8988T (cell line): ENCODE measurements at regions not wholly inside any gene's neighbourhood (a gene's known extent, or its start where the extent isn't known, plus 50 kb on each side); places are given as distances from the start of the nearest gene placed in this dataset.

ENCODE experiments used
- DNase-seq: peaks from one replicate; pipeline ENCODE4 v3.0.0; 2011

DNA sequence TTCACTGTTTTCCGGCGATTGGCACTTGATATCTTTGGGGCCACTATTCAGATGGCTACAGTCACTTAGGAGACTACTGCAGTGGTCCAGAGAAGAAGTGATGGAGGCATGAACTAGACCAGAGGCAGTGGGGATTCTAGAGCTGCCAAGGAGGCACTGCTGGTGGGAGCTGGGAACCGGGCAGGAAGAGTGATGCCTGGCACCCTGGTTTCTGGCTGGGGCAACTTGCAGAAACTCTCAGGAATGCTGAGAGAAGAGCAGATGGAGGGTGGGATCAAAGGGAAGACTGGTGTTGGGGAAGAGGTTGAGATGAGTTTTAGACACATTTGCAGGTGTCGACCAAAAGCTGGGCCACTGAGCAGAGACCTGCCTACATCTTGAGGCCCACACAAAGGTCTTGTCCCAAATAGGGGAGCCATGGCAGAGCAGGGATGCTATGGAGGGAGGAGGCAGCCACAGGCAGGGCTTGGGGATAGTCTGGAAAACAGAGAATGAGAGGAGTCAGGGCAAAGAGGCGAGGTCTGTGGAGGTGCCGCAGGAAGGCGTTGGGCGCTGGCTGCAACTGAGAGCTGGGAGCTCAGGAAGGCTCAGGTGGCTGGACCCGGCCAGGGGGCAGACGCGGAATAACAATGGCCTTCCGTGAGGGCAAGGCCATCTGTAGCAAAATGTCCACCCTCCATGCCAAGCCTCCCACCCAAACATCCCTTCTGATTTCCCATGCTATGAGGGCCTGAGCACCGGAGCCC lies 118.9 kb downstream of the TOMM20 start:
- DNase-seq: no peak

DNA sequence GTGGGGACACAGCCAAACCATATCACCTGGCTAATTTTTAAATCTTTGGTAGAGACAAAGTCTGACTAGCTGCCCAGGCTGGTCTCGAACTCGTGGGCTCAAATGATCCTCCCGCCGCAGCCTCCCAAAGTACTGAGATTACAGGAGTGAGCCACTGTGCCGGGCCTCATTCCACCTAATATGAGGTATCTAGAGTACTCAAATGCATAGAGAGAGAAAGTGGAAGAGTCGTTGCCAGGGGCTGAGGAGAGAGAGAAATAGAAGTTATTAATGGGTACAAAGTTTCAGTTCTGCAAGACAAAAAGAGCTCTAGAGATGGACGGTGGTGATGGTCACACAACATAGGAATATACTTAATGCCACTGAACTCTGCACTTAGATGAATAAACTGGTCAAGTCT lies 119.6 kb downstream of the TOMM20 start:
- DNase-seq: no peak

- no peak for DNase-seq
Observed at GRCh38 chr1:235008239-235008638, 120.4 kb downstream of the TOMM20 start.

- no peak for DNase-seq
Observed at GRCh38 chr1:235006816-235007215, 121.8 kb downstream of the TOMM20 start.

DNA sequence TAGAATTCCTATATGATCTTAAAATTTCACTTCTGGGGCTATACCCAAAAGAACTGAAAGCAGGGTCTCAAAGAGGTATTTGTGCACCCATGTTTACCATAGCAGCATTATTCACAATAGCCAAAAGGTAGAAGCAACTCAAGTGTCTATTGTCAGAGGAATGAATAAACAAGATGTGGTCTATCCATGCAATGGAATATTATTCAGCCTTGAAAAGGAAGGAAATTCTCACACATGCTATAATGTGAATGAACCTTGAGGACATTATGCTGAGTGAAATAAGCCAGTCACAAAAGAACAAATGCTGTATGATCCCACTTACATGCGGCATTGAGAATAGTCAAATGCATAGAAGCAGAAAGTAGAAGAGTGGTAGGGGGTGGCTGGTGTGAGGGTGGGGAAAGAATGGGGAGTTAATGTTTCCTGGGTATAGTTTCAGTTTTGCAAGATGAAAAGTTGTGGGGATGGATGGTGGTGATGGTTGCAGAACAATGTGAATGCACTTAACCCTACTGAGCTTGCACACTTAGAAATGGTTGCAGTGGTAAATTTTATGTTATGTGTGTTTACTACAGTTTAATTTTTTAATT lies 122.4 kb downstream of the TOMM20 start:
- no peak for DNase-seq

DNA sequence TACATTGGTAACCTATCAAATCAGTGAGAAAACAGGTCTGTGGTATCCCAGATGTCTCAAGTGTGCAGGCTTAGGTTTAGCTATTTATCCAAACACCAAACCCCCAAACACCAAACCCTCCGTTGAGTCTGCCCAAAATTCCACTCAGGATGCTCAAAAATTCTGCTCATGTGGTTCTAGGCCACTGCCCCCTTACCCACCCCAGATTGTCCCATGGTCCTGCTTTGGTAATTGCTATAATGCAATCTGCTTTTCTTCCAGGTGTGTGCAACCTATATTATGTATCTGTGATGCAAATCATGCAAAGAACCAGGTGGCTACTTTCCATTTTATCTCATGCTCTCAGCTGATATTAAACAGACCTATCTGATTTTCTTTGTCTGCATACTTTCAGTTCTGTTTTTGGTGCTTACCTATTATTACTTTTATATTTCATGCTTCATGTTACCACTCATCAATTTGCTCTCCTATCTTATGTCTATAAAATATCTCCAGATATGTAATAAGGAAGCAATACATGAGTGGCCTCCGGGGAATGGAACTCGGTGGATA lies 123.7 kb downstream of the TOMM20 start:
- no peak for DNase-seq

DNA sequence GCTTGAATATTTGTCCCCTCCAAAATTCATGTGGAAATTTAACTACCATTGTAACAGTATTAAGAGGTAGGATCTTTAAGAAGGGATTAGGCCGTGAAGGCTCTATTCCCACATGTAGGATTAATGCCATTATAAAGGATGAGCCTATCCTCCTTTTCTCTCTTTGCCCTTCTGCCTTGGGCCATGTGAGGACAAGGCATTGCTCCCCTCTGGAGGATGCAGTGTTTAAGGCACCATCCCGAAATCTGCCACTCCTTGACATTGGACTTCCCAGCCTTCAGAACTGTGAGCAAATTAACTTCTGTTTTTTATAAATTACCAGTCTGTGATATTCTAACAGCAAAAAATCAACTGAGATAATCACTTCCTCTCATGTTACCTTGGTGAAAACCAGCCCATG lies 124.4 kb downstream of the TOMM20 start:
- DNase-seq: no peak

- DNase-seq: no peak
Observed at GRCh38 chr1:235002706-235003300, 125.8 kb downstream of the TOMM20 start.

- no peak for DNase-seq
Observed at GRCh38 chr1:234999513-234999940, 129.1 kb downstream of the TOMM20 start.

GRCh38 chr1:234997896-234998741 lies 130.5 kb downstream of the TOMM20 start:
- no peak for DNase-seq

DNA sequence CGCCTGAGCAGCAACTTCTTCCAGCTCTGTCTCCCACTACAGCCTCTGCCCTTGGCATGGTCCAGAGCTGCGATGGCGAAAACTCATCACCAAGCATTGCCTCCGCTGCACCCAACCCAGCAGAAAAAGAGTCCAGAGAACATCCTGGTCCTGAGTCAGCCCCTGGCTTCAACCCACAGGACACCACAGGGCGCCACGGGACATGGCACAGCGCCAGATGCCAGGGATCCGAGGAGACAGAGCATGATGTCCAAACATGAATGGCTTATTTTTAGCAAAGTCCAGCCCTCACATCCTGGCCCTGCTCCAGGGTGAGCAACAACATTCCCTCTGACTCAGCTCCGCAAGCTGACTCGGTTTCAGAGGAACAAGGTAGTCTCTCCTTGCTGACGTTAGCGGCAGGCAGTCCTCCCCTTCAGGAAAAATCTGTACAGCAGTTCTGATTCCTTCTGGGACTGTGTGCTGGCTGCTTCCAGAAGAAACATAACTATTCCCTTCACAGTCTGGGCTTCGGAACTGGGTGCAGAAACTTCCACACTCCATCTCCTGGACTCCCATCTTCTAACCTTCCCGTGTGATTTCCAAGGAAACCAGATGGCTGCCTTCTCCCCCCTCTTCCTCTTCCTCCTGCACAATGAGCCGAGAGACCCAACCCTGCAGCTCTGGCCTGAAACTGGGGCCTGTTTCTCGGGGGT lies 131.3 kb downstream of the TOMM20 start:
- DNase-seq: peak; percentile 50

DNA sequence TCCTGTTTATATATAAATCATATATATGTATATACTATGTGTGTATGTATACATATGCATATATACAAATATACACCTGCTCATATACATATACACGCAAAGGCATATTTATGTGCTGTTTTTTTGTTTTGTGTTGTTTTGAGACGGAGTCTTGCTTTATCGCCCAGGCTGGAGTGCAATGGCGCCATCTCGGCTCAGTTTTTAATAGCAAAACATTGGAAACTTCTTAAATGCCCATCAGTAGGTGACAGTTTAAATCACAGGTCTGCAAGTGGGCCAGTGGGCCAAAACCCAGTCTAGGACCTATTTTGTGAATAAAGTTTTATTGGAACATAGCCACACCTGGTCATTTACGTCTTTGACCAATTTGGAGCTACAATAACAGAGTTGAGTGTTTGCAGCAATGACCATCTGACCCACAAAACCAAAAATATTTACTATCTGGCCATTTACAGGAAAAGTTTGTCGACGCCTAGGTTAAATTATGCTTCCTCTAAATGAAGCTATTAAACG lies 132.3 kb downstream of the TOMM20 start:
- no peak for DNase-seq

GRCh38 chr1:234994436-234995295 lies 134.0 kb downstream of the TOMM20 start:
- DNase-seq: no peak

DNA sequence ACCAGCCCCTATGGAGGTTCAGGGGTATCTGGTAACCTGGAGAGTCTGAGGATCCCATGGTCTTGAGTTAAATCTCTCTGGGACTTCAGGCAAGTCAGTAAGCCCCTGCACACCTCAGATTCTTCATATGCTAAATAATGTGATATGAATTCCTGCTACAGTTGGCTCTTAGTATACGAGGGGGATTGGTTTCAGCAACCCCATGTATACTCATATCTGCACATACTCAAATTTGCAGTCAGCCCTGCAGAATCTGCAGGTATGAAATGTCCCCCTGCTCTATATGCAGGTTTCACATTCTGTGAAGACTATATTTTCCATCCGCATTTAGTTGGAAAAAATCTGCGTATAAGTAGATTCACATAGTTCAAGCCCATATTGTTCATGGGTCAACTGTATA lies 136.6 kb downstream of the TOMM20 start:
- no peak for DNase-seq

DNA sequence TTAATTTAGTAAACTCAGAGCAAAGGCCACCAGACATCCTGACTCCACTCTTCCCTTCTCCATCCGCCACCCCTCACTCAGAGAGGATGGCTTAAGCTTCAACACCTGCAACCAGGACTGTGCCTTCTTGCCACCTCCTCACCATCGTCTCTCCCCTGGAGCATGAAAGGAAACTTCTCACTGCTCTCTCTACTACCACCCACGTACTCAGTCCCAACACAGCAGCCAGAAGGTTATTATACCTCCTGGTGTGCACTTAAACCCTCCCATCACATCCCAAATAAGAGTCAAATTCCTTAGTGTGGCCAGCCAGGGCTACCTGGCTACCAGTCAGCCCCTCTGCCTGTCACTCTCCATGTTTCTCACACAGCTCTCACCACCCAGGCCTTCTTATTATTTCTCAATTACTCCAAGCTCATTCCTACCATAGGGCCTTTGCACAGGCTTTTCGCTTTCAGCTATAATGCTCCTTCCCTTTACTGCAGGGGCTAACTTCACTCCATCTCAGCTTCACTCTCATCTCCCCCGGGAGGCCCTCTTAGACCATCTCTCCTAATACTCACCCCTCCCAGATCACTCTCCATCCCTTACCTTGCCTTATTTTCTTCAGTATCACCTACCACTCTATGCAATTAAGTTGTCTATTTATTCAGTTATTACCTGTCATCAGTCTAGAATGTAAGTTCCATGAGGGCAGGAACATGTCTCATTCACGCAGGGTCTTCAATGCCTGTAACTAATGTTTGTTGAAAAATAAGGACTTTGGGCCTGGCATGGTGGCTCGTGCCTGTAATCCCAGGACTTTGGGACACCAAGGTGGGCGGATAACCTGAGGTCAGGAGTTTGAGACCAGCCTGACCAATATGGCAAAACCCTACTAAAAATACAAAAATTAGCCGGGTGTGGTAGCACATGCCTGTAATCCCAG lies 137.5 kb downstream of the TOMM20 start:
- no peak for DNase-seq

DNA sequence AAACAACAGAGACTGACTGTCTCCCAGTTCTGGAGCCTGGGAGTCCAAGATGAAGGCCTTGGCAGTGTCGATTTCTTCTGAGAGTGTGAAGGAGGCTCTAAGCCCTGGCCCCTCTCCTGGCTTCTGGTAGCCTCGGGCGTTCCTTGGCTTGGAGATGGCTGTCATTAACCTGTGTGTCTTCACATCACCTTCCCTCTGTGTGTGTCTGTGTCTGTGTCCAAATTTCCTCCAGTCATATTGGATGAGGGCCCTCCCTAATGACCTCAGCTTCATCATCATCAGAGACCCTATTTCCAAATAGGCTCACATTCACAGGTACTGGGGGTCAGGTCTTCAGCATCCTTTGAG lies 138.3 kb downstream of the TOMM20 start:
- no peak for DNase-seq

DNA sequence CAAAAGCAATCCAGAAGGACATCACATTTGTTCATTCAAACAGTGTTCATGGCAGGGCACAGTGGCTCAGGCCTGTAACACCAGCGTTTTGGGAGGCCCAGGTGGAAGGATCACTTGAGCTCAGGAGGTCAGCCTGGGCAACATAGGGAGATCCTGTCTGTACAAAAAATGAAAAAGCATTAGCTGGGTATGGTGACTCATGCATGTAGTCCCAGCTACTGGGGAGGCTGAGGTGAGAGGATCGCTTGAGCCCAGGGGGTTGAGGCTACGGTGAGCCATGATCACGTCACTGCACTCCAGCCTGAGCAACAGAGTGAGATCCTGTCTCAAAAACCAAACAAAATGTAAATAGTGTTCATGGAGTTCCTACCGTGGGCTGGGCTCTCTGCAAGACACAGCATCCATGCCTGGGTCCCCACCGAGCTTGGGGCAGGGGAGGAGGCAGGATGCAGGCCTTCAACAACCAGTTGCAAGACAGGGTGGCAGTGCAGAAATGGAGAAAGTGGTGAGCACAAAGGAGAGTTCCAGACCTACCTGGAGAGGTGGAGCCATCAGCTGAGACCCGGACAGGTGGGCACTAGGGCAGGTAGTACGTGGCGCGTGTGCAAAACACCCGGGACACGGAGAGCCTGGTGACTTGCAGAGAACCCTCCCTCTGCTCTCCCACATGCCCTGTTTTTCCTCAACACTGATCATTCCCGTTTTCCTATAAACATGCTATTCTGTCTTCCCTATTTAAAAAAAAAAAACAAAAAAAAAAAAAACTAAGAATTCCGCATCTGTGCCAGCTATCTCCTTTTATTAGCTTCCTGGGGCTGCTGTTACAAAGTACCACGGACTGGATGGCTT lies 138.9 kb downstream of the TOMM20 start:
- DNase-seq: no peak

DNA sequence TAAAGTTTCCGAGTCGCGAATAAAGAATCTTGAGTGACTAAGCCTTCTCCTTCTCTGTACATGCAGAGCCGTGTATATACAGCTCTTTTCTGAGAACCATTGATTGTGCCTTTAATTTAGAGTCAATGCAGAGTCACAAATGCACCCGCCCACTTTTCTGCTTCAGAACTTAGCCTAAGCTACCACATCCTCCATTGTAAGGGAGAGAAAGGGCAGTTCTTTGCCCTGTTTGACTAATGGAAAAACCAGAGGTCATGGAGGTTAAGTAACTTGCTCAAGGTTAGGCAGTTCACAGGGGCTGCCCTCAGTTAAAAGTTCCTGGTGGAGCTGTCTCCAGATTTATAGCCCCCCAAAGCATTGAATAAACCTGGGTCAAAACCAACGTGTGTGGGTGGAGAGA lies 139.6 kb downstream of the TOMM20 start:
- no peak for DNase-seq

DNA sequence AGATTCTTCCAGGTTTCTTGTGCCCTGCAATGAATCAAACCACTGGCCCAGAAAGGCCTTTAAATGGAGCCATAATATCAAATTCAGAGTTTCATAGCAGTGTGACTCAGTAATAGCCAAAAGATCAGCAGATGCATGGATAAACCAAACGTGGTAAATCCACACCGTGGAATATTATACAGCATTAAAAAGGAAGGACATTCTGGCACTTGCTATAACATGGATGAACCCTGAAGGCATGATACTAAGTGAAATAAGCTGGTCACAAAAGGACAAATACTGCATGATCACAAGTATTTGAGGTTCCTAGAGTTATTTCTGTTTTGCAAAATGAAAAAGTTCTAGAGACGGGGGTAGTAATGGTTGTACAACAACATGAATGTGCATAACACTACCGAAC lies 140.1 kb downstream of the TOMM20 start:
- DNase-seq: no peak
